Liver (tissue), 3 donors: ENCODE measurements at regions not wholly inside any gene's neighbourhood (a gene's known extent, or its start where the extent isn't known, plus 50 kb on each side); places are given as distances from the start of the nearest gene placed in this dataset.

Experiments
- CTCF ChIP-seq: fragments of 150-350 bp; IDR thresholded peaks from 2 replicates; pipeline ENCODE4 v1.5.1; 2017; ENCODE audit warnings: improper control_type of control experiment, low read depth, low read length; ENCODE audit not compliant: missing input control
- FOXA1 ChIP-seq: IDR thresholded peaks from 2 replicates; pipeline ENCODE4 v1.6.1; 2016; ENCODE audit warnings: antibody characterized with exemption
- GABPA ChIP-seq, 2 donors: IDR thresholded peaks in 1 of 2; conservative IDR thresholded peaks in 1 of 2; 2 replicates each; pipeline ENCODE4 v1.6.1; 2016; ENCODE audit warnings: antibody characterized with exemption in 2 of 2, mild to moderate bottlenecking in 1 of 2, moderate library complexity in 1 of 2
- HNF4A ChIP-seq, 2 donors: conservative IDR thresholded peaks; 2 replicates each; pipeline ENCODE4 v1.6.1; 2016; ENCODE audit warnings: antibody characterized with exemption in 2 of 2, mild to moderate bottlenecking in 2 of 2
- JUND ChIP-seq, 2 donors: IDR thresholded peaks; 2 replicates each; pipeline ENCODE4 v1.6.1; 2016; ENCODE audit warnings: antibody characterized with exemption in 2 of 2
- MAX ChIP-seq: IDR thresholded peaks from 2 replicates; pipeline ENCODE4 v1.6.1; 2016; ENCODE audit warnings: antibody characterized with exemption
- NR2F2 ChIP-seq: IDR thresholded peaks from 2 replicates; pipeline ENCODE4 v1.6.1; 2016; ENCODE audit warnings: antibody characterized with exemption
- RAD21 ChIP-seq, 2 donors: IDR thresholded peaks; 2 replicates each; pipeline ENCODE4 v1.6.1; 2016; ENCODE audit warnings: antibody characterized with exemption in 2 of 2, mild to moderate bottlenecking in 2 of 2
- REST ChIP-seq: IDR thresholded peaks from 2 replicates; pipeline ENCODE4 v1.6.1; 2016; ENCODE audit warnings: antibody characterized with exemption, mild to moderate bottlenecking
- RXRA ChIP-seq, 2 donors: IDR thresholded peaks; 2 replicates each; pipeline ENCODE4 v1.6.1; 2017 to 2018; ENCODE audit warnings: antibody characterized with exemption in 2 of 2, mild to moderate bottlenecking in 1 of 2
- SP1 ChIP-seq: IDR thresholded peaks from 2 replicates; pipeline ENCODE4 v1.6.1; 2018; ENCODE audit warnings: antibody characterized with exemption, mild to moderate bottlenecking
- TAF1 ChIP-seq: conservative IDR thresholded peaks from 2 replicates; pipeline ENCODE4 v1.6.1; 2016; ENCODE audit warnings: antibody characterized with exemption, mild to moderate bottlenecking
- YY1 ChIP-seq: IDR thresholded peaks from 2 replicates; pipeline ENCODE4 v1.6.1; 2016; ENCODE audit warnings: antibody characterized with exemption, mild to moderate bottlenecking
- ZBTB33 ChIP-seq: IDR thresholded peaks from 2 replicates; pipeline ENCODE4 v1.6.1; 2016; ENCODE audit warnings: antibody characterized with exemption
- donor health status: healthy.
- donor health status: healthy.

- TF ChIP-seq CTCF (no peak), GABPA (IDR thresholded peaks at IDR 0.05 in 1 of 2, conservative IDR thresholded peaks at IDR 0.05 in 1 of 2) (no peak), YY1 (no peak), MAX (no peak), TAF1 (no peak), HNF4A (conservative IDR thresholded peaks at IDR 0.05) (no peak), REST (no peak), RAD21 (IDR thresholded peaks at IDR 0.05) (no peak), JUND (IDR thresholded peaks at IDR 0.05) (no peak), FOXA1 (no peak), SP1 (no peak), NR2F2 (no peak), RXRA (IDR thresholded peaks at IDR 0.05) (no peak), ZBTB33 (no peak)
Measured at GRCh38 chr4:156137679-156138473, 184.2 kb upstream of the CTSO start.
